ENCODE measurements at regions not wholly inside any gene's neighbourhood (a gene's known extent, or its start where the extent isn't known, plus 50 kb on each side); places are given as distances from the start of the nearest gene placed in this dataset.
"Not testable (repeated sequence)": the region's sequence is repeated elsewhere in the genome, so short reads cannot be mapped to it uniquely, and the experiment has no call there.

DNA sequence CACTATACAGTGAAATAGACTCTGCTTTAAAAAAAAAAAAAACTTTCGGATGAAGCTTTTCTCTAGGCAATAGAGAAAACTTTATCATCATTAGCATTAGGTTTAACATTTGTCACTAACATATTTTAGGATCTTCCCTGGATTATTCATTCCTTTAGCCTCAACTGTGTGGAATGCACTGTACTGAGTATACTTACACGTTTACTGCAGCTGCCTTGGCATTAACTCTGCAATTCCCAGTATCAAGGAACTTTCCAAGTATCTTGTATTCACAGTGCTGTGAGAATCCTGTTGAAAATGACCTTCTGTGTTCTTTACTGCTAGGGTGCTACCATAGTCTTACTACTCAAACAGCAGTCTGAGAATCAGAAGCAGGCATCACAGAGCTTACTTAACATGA is 328.2 kb upstream of the COL3A1 start:
- no peak for DNase-seq

- DNase-seq, result no peak
Measured at GRCh38 chr2:188647430-188648070, 326.6 kb upstream of the COL3A1 start.

DNA sequence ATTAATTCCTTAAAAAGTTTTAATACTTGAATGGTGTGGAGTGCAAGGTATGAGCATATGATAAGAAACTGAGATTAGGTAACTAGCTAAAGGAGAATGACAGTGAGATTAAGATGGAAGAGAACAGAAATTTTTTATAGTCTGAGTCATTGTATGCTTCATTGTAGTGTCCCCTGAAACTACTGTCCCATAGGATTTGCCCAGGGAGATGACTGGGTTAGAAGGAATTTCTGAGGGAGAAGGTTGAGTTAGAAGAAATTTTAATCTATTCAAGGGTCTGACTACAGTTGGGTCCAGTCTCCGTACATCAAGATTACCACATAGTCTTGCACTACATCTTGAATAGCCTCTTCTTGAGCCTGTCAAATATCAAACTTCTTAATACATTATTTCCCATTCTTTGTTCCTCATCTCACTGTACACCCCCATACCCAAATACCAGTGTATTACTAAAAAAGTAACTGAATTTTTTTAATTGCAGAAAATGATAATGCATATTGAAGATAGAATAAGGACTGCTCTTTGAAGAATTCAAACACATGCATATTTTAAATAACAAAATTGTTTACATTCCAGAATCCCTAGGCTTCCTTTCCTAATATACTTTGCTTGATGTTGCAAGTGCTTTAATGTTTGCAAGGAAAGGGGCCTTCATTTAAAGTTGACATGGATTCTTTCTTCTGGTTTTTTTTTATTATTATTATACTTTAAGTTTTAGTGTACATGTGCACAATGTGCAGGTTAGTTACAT is 314.3 kb upstream of the COL3A1 start:
- DNase-seq, result no peak

DNA sequence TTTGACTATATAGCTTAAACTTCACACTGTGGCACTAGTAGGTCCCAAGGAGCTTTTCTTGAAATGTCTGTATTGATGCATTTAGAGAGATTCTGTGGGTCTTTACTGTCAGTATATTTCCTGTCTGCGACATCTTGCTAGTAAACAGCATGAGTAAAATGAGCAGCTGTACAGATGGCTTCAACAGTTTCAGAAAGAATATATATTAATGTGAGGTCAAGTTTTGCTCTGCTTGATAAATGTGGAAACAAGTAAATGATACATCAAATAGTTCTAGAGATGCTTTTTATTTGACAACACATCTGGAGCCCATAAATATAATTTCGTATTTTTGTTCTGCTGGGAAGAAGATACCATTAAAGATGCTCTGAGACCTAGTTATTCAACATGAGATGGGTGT is 310.9 kb upstream of the COL3A1 start:
- no peak for DNase-seq

- no peak for DNase-seq
Measured at GRCh38 chr2:188664416-188664815, 309.8 kb upstream of the COL3A1 start.

DNA sequence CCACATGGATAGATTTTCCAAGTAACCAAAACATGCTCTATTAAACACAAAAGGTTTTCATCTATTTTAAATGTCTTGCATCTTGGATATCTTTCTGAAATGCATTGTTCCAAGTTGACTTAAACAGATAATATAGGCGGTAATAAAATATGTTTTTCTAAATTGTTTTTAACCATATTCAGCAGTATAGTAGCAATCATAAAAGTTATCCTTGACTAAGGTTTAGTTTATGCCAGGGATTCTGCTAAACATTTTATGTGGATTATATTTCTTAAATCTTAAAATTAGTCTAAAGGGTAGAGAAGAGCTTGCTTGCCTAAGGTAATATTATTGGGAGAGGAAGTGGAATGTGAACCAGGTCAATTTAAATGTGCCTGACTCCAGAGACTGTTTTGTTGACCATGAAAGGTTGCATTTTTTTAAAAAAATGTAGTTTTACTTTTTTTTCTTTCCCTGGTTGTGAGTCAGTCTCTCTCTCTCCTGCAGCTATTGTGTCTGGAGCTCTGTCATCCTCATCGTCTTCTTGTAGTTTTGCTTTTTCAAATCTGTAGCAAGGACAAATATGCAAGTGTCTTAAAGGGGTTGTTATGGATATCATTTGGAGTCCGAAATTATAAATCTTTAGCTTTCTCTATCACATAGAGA is 309.1 kb upstream of the COL3A1 start:
- DNase-seq, result no peak

DNA sequence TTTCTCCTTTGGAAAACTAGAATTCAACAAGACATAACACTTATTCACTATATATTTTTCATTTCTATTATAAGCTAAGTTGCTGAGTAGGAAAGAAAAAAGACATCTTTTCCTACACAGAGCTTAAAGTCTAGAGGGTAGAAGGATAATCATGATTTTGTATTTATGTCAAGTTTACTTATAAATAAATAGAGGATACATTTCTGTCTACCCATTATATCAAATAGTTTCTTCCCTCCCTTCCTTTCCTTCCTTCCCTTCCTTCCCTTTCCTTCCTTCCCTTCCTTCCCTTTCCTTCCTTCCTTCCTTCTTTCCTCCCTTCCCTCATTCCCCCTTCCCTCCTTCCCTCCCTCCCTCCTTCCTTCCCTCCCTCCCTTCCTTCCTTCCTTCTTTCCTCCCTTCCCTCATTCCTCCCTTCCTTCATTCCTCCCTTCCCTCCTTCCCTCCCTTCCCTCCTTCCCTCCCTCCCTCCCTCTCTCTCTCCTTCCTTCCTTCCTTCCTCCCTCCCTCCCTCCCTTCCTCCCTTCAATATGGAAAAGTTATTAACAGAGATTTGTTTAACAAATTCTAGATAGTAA is 308.4 kb upstream of the COL3A1 start:
- no peak for DNase-seq

DNA sequence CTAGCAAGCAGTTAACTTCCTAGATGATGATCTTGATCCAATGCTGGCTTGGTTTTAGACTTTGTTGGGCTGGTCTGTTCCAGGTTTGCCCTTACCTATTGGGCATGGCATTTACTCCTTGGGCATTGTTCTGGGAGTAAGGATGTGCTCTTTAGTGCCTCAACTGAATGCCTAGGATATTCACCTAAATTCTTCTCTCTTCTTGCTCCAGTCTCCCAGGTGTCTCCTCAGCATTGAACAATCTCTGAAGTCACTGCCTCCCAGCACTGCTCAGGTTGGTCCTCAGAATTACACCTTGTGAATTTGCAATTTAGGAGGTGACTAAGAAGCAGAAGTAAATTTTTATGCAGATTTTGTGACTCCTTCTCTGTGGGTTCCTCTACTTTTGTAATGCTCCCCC is 307.7 kb upstream of the COL3A1 start:
- DNase-seq, result no peak

- peak in 1 of 56 donors; percentile 3 for DNase-seq
Measured at GRCh38 chr2:188668017-188668680, 306.0 kb upstream of the COL3A1 start.

DNA sequence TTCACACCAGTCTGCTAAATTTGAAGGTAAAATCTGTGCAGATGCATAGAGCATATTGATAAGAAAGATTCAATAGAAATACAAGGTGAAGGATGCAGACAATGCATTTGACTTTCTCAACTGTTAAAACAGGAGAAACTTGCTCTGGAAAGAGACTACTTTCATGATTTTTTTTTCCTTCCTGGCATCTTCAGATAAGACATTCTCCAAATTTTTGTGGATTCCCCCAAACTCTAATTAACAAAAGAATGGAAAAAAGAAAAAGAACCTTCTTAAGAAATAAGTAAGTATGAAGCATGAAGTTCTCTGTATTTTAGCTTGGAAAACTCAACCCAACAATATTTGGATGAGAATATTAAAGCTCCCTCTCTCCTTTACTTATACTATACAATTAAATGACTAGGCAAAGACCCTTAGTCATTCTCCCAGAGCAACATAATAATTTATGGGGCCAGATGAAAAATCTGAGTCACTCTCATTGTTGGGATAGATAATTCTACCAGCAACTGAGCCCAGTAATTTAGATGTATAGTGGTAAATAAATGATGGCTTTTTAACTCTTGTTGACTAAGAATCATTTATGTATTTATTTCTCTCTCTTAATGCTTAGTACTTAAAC is 298.7 kb upstream of the COL3A1 start:
- no peak for DNase-seq

- DNase-seq, result no peak
Measured at GRCh38 chr2:188676010-188676400, 298.2 kb upstream of the COL3A1 start.

DNA sequence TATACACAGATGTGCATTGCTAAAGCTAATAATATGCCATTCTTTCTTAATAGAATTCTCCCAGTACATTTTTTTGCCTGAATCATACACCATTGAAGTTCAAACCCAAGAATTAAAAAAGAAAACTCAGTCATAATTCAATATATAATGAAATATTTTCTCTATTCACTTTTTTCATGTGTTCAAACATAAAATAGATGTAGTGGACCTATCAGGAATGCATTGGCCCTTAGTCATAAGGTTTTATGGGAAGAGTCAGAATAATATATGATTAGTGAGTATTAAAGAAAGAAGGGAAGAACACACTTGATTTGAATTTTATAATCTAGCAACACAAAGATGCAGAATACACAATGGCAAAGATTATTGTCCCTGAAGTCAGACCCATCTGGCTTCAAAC is 297.0 kb upstream of the COL3A1 start:
- no peak for DNase-seq

GRCh38 chr2:188678882-188679281 is 295.3 kb upstream of the COL3A1 start:
- no peak for DNase-seq

GRCh38 chr2:188682838-188683237 is 291.3 kb upstream of the COL3A1 start:
- no peak for DNase-seq

DNA sequence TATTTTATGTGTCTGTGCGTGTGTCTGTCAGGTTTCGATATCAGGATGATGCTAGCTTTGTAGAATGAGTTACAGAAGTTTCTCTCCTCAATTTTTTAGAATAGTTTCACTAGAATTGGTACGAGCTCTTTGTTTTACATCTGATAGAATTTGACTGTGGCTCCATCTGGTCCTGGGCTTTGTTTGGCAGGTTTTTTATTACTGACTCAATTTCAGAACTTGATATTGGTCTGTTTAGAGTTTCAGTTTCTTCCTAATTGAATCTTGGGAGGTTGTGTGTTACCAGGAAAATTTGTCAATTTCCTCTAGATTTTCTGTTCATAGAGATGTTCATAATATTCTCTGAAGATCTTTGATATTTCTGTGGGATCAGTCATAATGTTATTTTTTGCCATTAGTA is 289.4 kb upstream of the COL3A1 start:
- no peak for DNase-seq

DNA sequence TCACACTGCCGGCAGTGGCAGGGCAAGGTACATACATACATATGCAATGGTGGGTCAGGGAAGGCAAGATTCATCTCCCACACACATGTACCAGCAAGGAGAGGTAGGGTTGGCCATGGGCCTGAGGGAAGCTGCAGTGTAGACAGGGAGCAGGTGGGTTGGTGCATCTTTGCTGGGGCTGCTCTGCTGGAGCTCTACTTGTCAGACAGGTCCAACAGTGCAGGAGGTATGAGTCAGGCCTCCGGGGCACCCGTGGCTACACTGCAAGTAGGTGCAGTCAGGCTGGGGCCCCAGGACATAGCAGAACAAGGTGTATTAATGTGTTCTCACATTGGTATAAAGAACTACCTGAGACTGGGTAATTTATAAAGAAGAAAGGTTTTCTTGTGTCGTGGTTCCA is 281.1 kb upstream of the COL3A1 start:
- no peak for DNase-seq

DNA sequence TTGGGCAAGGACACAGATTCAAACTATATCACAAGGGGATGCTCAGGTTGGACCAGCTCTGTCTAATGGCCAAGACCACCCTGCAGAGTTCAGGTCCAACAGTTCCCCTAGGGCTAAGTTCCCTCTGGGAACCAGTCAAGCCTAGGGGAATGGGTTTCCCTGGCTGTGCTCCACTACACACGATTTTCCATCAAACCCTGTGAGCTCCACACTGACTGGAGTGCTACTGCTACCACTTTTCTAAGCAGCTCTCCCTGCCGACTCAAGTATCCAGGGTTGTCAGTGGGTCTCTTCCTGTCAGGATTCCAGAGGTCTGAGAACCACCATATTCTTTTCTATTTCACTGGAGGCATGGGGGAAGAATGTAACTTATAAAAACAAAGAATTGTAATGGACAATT is 280.4 kb upstream of the COL3A1 start:
- no peak for DNase-seq

DNA sequence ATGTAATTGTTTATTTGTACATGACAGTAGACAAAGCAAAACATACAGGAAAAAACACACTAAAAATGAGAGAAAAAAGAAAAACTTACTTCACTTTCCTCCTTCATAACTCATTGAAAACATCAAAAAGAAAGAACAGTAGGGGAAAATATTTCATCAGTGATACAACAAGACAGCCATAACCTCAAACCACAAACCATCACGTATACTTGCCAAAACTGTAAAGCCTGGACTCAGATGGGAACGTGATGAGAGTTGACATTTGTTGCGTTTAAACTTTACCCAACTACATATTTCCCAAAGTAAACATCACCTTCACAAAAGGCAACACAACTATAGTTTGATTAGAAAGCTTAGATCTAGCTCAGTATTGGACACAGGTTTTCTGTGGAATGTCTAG is 278.2 kb upstream of the COL3A1 start:
- no peak for DNase-seq

GRCh38 chr2:188698151-188698550 is 276.0 kb upstream of the COL3A1 start:
- DNase-seq, result not testable (repeated sequence)

- no peak for DNase-seq
Measured at GRCh38 chr2:188701836-188702235, 272.3 kb upstream of the COL3A1 start.

GRCh38 chr2:188705191-188705590 is 269.0 kb upstream of the COL3A1 start:
- DNase-seq, result no peak

Measured in amygdala (tissue), 56 donors.